GM23248 (cell line): ENCODE measurements at regions not wholly inside any gene's neighbourhood (a gene's known extent, or its start where the extent isn't known, plus 50 kb on each side); places are given as distances from the start of the nearest gene placed in this dataset.

ENCODE experiments used
- EZH2 ChIP-seq: fragments of 200-600 bp; sonication (generic); IDR thresholded peaks from 2 replicates; pipeline ENCODE4 v1.6.1; 2018; ENCODE audit warnings: antibody characterized with exemption, mild to moderate bottlenecking; ENCODE audit not compliant: insufficient read depth, poor library complexity, severe bottlenecking
- EZH2phosphoT487 ChIP-seq: fragments of 200-600 bp; sonication (generic); IDR thresholded peaks from 2 replicates; pipeline ENCODE4 v1.6.1; 2018; ENCODE audit warnings: antibody characterized with exemption, moderate library complexity, mild to moderate bottlenecking, low read depth; ENCODE audit not compliant: insufficient read depth

DNA sequence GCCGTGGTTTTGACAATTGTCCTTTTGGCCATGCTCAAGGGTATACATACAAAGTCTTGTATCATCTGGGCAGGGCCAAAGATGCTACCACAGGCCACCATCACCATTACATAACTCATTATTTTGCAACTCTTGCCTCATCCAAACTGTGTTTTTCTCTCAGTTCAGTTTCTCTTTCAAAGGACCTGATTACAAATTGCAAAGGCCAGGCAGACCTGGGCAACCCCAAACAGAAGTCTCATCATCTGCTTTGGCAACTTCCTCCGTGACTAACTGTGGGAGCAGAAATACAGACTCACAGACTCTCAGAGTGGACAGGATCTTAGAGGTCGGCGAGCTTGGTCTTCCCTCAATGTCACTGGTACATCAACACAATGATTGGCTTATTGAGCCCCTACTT, 117.8 kb upstream of the NEDD9 start:
- TF ChIP-seq EZH2 (no peak), EZH2phosphoT487 (no peak)
